WTC11 (cell line): ENCODE measurements at regions not wholly inside any gene's neighbourhood (a gene's known extent, or its start where the extent isn't known, plus 50 kb on each side); places are given as distances from the start of the nearest gene placed in this dataset.

Experiments used
- ATF6 ChIP-seq: sonication (generic); formaldehyde crosslinking; IDR thresholded peaks from 2 replicates; pipeline ENCODE4 v1.8.1; 2023; ENCODE audit warnings: mild to moderate bottlenecking, missing genetic modification reagents
- CBFB ChIP-seq: sonication (generic); formaldehyde crosslinking; IDR thresholded peaks from 2 replicates; pipeline ENCODE4 v1.8.1; 2022; ENCODE audit warnings: mild to moderate bottlenecking, low read depth, missing genetic modification reagents
- GABPB1 ChIP-seq: sonication (generic); formaldehyde crosslinking; IDR thresholded peaks from 2 replicates; pipeline ENCODE4 v1.8.1; 2023; ENCODE audit warnings: mild to moderate bottlenecking, missing genetic modification reagents
- NFYB ChIP-seq: sonication (generic); formaldehyde crosslinking; conservative IDR thresholded peaks from 2 replicates; pipeline ENCODE4 v1.8.0; 2022; ENCODE audit warnings: low read depth, missing genetic modification reagents
- NR2C2 ChIP-seq: sonication (generic); formaldehyde crosslinking; IDR thresholded peaks from 2 replicates; pipeline ENCODE4 v1.8.0; 2022; ENCODE audit warnings: mild to moderate bottlenecking, missing genetic modification reagents
- SP1 ChIP-seq: sonication (generic); formaldehyde crosslinking; conservative IDR thresholded peaks from 2 replicates; pipeline ENCODE4 v1.8.1; 2022; ENCODE audit warnings: missing genetic modification reagents
- TEAD4 ChIP-seq: sonication (generic); formaldehyde crosslinking; IDR thresholded peaks from 2 replicates; pipeline ENCODE4 v1.8.0; 2022; ENCODE audit warnings: mild to moderate bottlenecking, missing genetic modification reagents
- ZNF317 ChIP-seq: sonication (generic); formaldehyde crosslinking; IDR thresholded peaks from 2 replicates; pipeline ENCODE4 v1.8.1; 2023; ENCODE audit warnings: low read depth, mild to moderate bottlenecking, moderate library complexity, missing genetic modification reagents, borderline replicate concordance
- TF ChIP-seq, protein P1 (sequence below): fragments of 200-600 bp; IDR thresholded peaks from 2 replicates; pipeline ENCODE4 v1.8.0; 2022; ENCODE audit warnings: antibody characterized with exemption
- TF ChIP-seq, protein P2 (sequence below): sonication (generic); formaldehyde crosslinking; IDR thresholded peaks from 2 replicates; pipeline ENCODE4 v1.8.0; 2023; ENCODE audit warnings: missing genetic modification reagents

DNA sequence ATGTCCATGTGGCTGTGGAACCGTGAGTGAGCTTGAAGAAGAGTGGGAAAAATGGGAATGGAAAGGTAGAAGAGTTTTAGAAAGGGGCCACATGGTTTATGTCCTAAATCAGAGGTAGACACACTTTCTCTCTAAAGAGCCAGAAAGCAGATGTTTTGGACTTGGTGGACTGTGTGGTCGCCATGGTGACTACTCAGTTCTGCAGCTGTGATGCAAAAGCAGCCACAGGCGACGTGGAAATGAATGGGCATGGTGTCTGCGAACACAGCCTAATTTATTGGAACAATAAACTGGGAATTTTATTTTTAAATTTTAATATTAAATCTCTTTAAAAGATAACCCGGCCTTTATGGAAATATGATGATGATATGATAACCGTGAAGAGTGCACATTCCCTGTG lies 386.0 kb upstream of the FAT1 start:
- TF ChIP-seq, protein P1, sequence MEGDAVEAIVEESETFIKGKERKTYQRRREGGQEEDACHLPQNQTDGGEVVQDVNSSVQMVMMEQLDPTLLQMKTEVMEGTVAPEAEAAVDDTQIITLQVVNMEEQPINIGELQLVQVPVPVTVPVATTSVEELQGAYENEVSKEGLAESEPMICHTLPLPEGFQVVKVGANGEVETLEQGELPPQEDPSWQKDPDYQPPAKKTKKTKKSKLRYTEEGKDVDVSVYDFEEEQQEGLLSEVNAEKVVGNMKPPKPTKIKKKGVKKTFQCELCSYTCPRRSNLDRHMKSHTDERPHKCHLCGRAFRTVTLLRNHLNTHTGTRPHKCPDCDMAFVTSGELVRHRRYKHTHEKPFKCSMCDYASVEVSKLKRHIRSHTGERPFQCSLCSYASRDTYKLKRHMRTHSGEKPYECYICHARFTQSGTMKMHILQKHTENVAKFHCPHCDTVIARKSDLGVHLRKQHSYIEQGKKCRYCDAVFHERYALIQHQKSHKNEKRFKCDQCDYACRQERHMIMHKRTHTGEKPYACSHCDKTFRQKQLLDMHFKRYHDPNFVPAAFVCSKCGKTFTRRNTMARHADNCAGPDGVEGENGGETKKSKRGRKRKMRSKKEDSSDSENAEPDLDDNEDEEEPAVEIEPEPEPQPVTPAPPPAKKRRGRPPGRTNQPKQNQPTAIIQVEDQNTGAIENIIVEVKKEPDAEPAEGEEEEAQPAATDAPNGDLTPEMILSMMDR = no peak
- TF ChIP-seq, protein P2, sequence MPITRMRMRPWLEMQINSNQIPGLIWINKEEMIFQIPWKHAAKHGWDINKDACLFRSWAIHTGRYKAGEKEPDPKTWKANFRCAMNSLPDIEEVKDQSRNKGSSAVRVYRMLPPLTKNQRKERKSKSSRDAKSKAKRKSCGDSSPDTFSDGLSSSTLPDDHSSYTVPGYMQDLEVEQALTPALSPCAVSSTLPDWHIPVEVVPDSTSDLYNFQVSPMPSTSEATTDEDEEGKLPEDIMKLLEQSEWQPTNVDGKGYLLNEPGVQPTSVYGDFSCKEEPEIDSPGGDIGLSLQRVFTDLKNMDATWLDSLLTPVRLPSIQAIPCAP (CRISPR knock-in tag) = no peak
- no peak for TF ChIP-seq NR2C2 (CRISPR knock-in tag)
- no peak for TF ChIP-seq SP1
- no peak for TF ChIP-seq NFYB (CRISPR knock-in tag)
- no peak for TF ChIP-seq ATF6 (CRISPR knock-in tag)
- no peak for TF ChIP-seq ZNF317 (CRISPR knock-in tag)
- TF ChIP-seq CBFB (CRISPR knock-in tag) = no peak
- TF ChIP-seq GABPB1 (CRISPR knock-in tag) = no peak
- TF ChIP-seq TEAD4 (CRISPR knock-in tag) = no peak
